ENCODE measurements at regions not wholly inside any gene's neighbourhood (a gene's known extent, or its start where the extent isn't known, plus 50 kb on each side); places are given as distances from the start of the nearest gene placed in this dataset.
"Not testable (repeated sequence)": the region's sequence is repeated elsewhere in the genome, so short reads cannot be mapped to it uniquely, and the experiment has no call there.

GRCh38 chr5:142402752-142403318, 78.0 kb upstream of the SPRY4 start:
- DNase-seq, result no peak

GRCh38 chr5:142400415-142400814, 75.6 kb upstream of the SPRY4 start:
- DNase-seq, result no peak

GRCh38 chr5:142399891-142400290, 75.1 kb upstream of the SPRY4 start:
- DNase-seq, result no peak

DNA sequence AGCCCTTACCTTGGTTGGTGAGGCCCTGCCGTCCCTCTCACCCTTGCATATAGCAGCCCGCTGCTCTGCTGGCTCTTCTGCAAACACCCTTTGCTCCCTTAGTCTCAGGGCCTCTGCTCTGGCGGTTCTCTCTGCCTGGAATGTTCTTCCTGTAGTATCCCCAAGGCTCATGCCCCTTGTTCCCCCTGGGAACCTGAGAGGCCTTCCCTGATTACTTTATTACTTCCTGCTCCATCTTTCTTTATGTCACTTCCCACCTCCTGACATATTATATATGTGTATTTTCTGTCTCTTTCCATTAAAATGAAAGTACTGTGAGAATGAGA, 73.9 kb upstream of the SPRY4 start:
- no peak for DNase-seq

DNA sequence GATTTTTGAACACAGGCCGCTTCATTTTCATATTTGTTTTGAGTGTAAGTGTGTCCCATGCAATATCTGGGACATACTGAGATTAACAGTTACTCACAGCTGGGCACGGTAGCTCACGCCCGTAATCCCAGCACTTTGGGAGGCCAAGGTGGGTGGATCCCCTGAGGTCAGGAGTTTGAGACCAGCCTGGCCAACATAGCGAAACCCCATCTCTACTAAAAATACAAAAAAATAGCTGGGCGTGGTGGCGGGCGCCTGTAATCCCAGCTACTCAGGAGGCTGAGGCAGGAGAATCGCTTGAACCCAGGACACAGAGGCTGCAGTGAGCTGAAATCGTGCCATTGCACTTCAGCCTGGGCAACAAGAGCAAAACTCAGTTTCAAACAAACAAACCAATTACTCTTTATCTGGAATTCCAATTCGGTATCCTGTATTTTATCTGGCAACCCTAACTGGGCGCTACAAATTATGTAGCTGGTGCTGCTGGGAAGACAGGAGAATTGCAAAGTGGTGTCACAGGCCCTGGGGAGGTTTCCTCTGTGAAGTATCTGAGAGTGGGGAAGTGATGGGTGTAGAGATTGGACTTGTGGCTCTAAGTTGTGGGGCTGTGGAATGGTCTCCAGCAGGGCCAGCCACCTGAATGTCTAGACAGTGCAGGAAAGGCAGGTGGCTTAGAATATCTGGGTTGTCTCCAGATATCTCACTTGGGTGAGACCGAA, 73.3 kb upstream of the SPRY4 start:
- not testable (repeated sequence) for DNase-seq

DNA sequence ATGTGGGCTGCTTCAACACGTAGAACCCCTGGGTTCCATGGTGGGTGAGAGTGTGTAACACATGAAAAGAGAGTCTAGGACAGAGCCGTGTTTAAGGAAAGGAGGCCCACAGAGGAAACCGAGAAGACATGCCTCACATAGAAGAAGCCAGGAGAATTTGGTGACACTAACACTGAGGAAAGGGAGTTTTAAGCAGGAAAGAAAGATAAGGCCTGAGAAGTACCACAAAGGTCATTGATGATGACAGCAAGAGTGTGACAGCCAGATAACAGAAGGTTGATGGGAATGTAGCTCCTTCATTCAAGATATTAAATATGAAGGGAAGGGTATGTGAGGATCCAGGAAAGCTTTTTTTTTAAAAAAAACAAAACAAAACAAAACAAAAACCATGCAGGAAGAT, 72.4 kb upstream of the SPRY4 start:
- DNase-seq, result no peak

GRCh38 chr5:142396436-142397038, 71.7 kb upstream of the SPRY4 start:
- no peak for DNase-seq

- no peak for DNase-seq
Measured at GRCh38 chr5:142395334-142395733, 70.5 kb upstream of the SPRY4 start.

GRCh38 chr5:142391058-142391845, 66.4 kb upstream of the SPRY4 start:
- DNase-seq, result no peak

GRCh38 chr5:142390334-142390733, 65.5 kb upstream of the SPRY4 start:
- no peak for DNase-seq

- DNase-seq, result no peak
Measured at GRCh38 chr5:142388696-142389095, 63.9 kb upstream of the SPRY4 start.

DNA sequence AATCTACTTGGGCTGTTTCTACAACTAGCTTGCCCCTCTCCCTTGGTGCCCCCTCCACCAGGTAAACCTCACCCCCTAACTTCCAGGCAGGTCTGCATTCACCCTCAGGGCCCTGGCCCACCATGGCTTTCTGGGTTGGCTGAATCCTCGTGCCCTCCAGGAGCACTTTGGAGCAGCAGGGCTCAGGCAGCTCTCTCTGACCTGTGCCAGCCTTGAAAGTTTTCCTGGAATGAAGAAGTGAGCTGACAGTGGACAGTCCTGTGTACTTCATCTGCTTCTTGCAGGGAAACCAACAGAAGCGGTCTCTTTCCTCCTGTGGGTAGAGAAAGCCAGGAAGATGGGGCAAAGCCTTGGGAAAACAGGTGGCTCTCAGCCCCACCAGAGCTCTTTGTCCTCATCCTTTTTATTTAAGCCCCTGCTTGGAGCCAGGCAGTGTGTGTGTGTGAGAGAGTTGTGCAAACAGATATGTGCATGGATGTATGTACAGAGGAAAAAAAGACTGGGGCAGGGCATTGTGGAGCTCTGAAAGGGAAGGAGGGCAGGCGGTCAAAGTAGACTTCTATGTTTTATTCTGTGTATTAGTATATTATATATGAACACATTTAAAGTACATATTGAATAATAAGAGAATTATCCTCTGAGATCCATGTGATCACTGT, 62.3 kb upstream of the SPRY4 start:
- DNase-seq, result peak; percentile 57

DNA sequence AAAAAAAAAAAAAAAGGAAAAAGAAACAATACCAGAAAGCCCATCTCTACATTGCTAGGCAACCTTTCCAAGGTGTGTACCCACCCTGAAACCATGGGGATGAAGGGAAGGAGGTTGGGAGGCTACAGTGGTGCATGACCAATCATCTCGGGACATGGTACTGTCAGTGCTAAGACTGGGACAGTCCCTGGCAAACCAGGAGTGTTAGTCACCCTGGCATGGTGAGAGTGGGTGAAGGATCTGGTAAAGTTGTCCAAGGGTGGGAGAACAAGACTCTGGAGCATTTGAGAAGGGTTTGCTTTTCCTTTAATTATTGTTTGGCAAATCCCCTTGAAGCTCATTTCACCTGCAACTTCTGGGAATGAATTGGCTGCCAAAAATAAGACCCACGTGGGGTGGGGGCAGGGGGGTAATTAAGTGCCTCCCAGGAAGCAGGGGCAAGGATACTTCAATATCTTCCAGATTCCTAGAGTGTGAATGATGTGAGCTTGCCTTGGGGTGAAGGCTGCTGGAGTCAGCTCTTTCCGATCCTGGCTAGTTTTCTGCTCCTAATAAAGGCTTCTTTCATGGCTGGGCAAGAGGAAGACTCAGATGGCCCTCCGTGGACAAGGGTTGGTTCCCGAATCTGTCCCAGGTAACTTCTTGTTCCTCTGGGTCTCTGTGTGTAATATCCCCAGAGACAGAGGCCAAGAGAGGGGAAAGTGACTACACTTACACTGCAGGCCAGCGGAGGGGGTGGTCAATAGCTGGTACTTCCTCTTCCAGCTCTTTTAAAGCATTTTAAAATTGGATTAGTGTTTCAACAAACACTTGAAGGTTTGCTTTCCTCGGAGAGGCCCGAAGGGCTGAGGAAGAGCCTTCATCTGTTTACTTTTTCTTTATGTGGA, 61.6 kb upstream of the SPRY4 start:
- peak; percentile 20 for DNase-seq

- DNase-seq, result no peak
Measured at GRCh38 chr5:142385194-142385593, 60.4 kb upstream of the SPRY4 start.

- no peak for DNase-seq
Measured at GRCh38 chr5:142384014-142384413, 59.2 kb upstream of the SPRY4 start.

GRCh38 chr5:142382186-142382585, 57.4 kb upstream of the SPRY4 start:
- DNase-seq, result no peak

DNA sequence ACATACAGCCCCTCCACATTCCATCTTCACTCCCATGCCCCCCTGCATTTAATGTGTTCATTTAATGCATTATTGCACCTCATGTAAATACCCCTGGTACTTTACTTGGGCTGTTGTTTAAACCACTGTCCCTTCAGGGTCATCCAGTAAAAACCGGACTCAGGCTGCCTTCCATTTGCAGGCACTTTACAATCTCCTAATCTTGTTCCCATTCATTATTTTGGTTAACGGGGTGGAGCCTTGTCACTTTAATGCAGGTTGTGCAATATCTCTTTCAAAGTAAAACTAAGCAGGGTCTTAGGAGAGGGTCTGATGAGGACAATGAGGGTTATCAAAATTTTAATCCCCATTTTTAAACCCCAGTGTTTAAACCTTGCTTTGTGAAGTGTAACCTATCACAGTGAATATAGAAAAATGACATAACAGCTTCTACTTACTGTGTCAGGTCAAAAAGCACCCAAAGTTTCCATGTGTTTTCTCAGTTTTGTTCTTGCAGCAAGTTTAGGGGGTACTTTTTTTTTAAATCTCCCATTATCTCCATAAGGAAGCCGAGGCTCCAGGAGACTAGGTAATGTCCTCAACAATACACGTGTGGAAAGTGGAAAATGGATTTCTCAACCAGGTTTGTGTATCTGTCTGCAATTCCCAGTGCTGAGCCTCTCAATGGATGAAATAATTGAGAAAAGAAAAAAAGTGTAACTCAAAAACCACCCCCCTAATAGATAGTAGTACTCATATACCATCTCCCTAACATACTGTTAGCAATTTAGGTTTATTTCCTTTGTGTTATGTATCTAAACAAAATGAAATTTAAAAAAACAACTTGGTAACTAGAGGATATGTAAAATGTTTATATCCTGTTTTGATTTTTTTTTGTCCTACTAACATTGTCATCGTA, 54.2 kb upstream of the SPRY4 start:
- no peak for DNase-seq

- DNase-seq, result no peak
Measured at GRCh38 chr5:142375944-142376411, 51.2 kb upstream of the SPRY4 start.
